GM19463 (cell line): ENCODE measurements at regions not wholly inside any gene's neighbourhood (a gene's known extent, or its start where the extent isn't known, plus 50 kb on each side); places are given as distances from the start of the nearest gene placed in this dataset.
"Not testable (repeated sequence)": the region's sequence is repeated elsewhere in the genome, so short reads cannot be mapped to it uniquely, and the experiment has no call there.

Experiments
- ATAC-seq: cut with Tn5 transposase; IDR thresholded peaks from one replicate; pipeline ENCODE4 v1.9.1; 2021; ENCODE audit warnings: mild to moderate bottlenecking, moderate library complexity; ENCODE audit not compliant: unreplicated experiment

GRCh38 chr16:10272250-10272854 lies 90.1 kb upstream of the GRIN2A start:
- ATAC-seq, result not testable (repeated sequence)

GRCh38 chr16:10275214-10275996 lies 93.2 kb upstream of the GRIN2A start:
- ATAC-seq, result peak; percentile 88

GRCh38 chr16:10277597-10277996 lies 95.4 kb upstream of the GRIN2A start:
- ATAC-seq, result no peak

GRCh38 chr16:10280262-10281170 lies 98.3 kb upstream of the GRIN2A start:
- ATAC-seq, result no peak

- no peak for ATAC-seq
These were observed 100.1 kb upstream of the GRIN2A start for GRCh38 chr16:10282367-10282766.

- not testable (repeated sequence) for ATAC-seq
These were observed 101.0 kb upstream of the GRIN2A start for GRCh38 chr16:10283246-10283645.

- ATAC-seq, result not testable (repeated sequence)
These were observed 95.3 kb upstream of the ATF7IP2 start for GRCh38 chr16:10290467-10291105.

GRCh38 chr16:10292197-10292596 lies 93.7 kb upstream of the ATF7IP2 start:
- not testable (repeated sequence) for ATAC-seq

GRCh38 chr16:10292976-10293375 lies 92.9 kb upstream of the ATF7IP2 start:
- not testable (repeated sequence) for ATAC-seq

GRCh38 chr16:10294153-10294552 lies 91.7 kb upstream of the ATF7IP2 start:
- ATAC-seq, result not testable (repeated sequence)

GRCh38 chr16:10296956-10297340 lies 88.9 kb upstream of the ATF7IP2 start:
- ATAC-seq, result peak; percentile 29

- ATAC-seq, result peak; percentile 92
These were observed 88.4 kb upstream of the ATF7IP2 start for GRCh38 chr16:10297341-10298006.

- no peak for ATAC-seq
These were observed 85.0 kb upstream of the ATF7IP2 start for GRCh38 chr16:10300905-10301304.

GRCh38 chr16:10301547-10301946 lies 84.3 kb upstream of the ATF7IP2 start:
- not testable (repeated sequence) for ATAC-seq

- no peak for ATAC-seq
These were observed 79.9 kb upstream of the ATF7IP2 start for GRCh38 chr16:10305912-10306311.

- ATAC-seq, result no peak
These were observed 77.3 kb upstream of the ATF7IP2 start for GRCh38 chr16:10308305-10309193.

- ATAC-seq, result no peak
These were observed 76.5 kb upstream of the ATF7IP2 start for GRCh38 chr16:10309271-10309932.

- ATAC-seq, result no peak
These were observed 73.9 kb upstream of the ATF7IP2 start for GRCh38 chr16:10312008-10312407.
